Large intestine (tissue), 3 donors: ENCODE measurements at regions not wholly inside any gene's neighbourhood (a gene's known extent, or its start where the extent isn't known, plus 50 kb on each side); places are given as distances from the start of the nearest gene placed in this dataset.

Source experiments
- DNase-seq, 2 donors: peaks; one replicate each; pipeline versions ENCODE4 v3.0.0 to v3.0.0-alpha.2; 2013
- H3K27ac ChIP-seq: one replicate; pipeline ENCODE4 v1.5.1; 2013; ENCODE audit warnings: low read length
- H3K27me3 ChIP-seq: 2 replicates; pipeline ENCODE4 v1.6.1; 2013; ENCODE audit warnings: low read length; ENCODE audit not compliant: control insufficient read depth, insufficient read depth
- H3K36me3 ChIP-seq: 2 replicates; pipeline ENCODE4 v1.6.1; 2013; ENCODE audit warnings: low read length; ENCODE audit not compliant: control insufficient read depth, insufficient read depth
- H3K4me1 ChIP-seq: one replicate; pipeline ENCODE4 v1.6.1; 2013; ENCODE audit warnings: low read length; ENCODE audit not compliant: control insufficient read depth, insufficient read depth
- H3K4me3 ChIP-seq: one replicate; pipeline ENCODE4 v1.5.1; 2013; ENCODE audit warnings: low read length
- H3K9me3 ChIP-seq: one replicate; pipeline ENCODE4 v1.6.1; 2013; ENCODE audit warnings: mild to moderate bottlenecking, low read depth, low read length, moderate library complexity; ENCODE audit not compliant: control insufficient read depth
- WGBS: methylation state at CpG from one replicate; pipeline ENCODE4 v1.1.5; 2013; ENCODE audit warnings: low lambda C conversion rate; ENCODE audit not compliant: insufficient coverage; 5-methylcytosine and 5-hydroxymethylcytosine counted together

GRCh38 chr17:13076905-13077304 lies 59.1 kb upstream of the ELAC2 start:
- no peak for DNase-seq
- Histone ChIP-seq H3K27me3 (no peaks in the 10 kb centered on the region), H3K36me3 (no peaks in the 10 kb centered on the region), H3K4me1 (no peaks in the 10 kb centered on the region), H3K4me3 (no peak overlapping the region), H3K9me3 (no peaks in the 10 kb centered on the region), H3K27ac (no peak overlapping the region)
- WGBS: 100% methylated on average over 2 of the region's 4 CpGs

- H3K36me3 ChIP-seq: no peaks in the 10 kb centered on the region
- no peak overlapping the region for H3K4me3 ChIP-seq
- H3K9me3 ChIP-seq: no peaks in the 10 kb centered on the region
- no peak for DNase-seq
- WGBS: no CpG with 5 or more reads among the region's 2 CpGs
- H3K4me1 ChIP-seq: no peaks in the 10 kb centered on the region
- no peak overlapping the region for H3K27ac ChIP-seq
- H3K27me3 ChIP-seq: no peaks in the 10 kb centered on the region
Measured at GRCh38 chr17:13074026-13074425, 56.2 kb upstream of the ELAC2 start.

DNA sequence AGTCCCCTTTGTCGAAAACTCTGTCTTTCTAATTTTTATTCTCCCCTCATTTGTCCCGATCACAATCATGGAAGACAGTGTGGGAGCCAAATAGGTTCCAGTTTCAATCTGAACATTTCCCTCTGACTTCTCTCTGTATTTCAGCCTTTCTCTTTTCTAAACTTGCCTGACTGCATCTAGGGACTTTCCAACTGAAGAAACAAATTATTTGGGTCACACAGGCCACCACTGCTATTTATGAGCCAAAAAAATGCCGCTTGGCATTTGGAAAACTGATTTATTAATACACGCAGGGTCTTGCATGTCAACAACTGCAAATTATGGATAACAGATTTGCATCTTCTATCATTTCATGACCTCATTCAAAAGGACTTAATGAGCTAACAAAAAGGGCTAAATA lies 55.2 kb upstream of the ELAC2 start:
- Histone ChIP-seq H3K4me1 (no peaks in the 10 kb centered on the region), H3K27me3 (no peaks in the 10 kb centered on the region), H3K9me3 (no peaks in the 10 kb centered on the region), H3K4me3 (no peak overlapping the region), H3K27ac (no peak overlapping the region), H3K36me3 (no peaks in the 10 kb centered on the region)
- WGBS: 89% methylated on average over 3 of the region's 4 CpGs
- DNase-seq: no peak

DNA sequence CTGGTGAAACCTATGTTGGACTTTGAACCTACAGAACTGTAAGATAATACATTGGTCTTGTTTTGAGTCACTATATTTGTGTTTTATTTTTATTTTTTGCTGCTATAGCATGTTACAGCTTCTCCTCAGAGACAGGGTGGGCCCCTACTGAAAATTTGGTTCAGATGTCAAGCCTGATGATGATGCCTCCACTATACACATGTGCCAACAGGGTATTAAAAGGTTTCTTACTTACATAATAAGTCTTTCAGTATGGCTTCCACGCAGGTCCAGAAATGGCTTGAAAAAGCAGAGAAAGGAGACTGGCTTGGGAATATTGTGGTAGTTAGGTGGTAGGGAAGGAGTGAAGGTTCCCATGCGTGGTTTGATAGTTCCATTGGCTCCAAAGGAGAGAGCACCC lies 52.9 kb upstream of the ELAC2 start:
- DNase-seq: no peak
- Histone ChIP-seq H3K36me3 (no peaks in the 10 kb centered on the region), H3K4me1 (no peaks in the 10 kb centered on the region), H3K9me3 (no peaks in the 10 kb centered on the region), H3K4me3 (no peak overlapping the region), H3K27me3 (no peaks in the 10 kb centered on the region), H3K27ac (no peak overlapping the region)
- WGBS: no CpG with 5 or more reads among the region's 2 CpGs

DNA sequence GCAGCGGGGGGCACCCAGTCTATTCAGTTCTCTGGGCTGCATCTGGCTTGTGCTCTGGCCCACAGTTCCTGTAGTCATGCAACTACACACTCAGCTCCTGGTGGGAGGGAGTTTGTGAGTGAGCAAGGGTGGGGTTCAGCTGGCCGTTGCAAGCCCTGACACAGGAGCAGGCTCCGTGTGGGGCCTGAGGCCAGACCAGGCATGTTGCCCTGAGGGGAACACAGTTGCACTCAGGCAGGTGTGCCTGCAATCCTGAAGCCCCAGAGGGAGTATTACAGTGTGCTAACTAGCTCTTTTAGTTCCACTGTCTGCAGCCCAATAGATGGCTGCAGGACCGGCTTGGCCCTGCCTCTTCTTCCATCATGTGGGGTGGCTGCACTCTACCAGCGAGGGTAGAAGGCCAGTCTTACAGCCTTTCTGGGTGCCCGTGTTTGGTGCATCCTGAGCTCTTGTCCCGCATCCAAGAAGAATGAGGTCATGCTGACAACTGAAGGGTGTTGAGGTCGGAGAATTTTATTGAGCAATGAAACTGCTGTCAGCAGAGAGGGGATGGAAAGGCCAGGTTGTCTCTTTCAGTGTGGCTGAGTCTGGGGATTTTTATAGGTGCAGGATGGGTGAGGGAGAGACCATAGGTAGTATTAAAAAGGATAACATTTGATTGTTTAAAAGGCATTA lies 49.9 kb upstream of the ELAC2 start:
- no peak overlapping the region for H3K27ac ChIP-seq
- no peak overlapping the region for H3K4me3 ChIP-seq
- H3K4me1 ChIP-seq: no peaks in the 10 kb centered on the region
- no peaks in the 10 kb centered on the region for H3K36me3 ChIP-seq
- no CpG with 5 or more reads among the region's 8 CpGs for WGBS
- H3K9me3 ChIP-seq: no peaks in the 10 kb centered on the region
- DNase-seq: no peak
- H3K27me3 ChIP-seq: no peaks in the 10 kb centered on the region
